SK-N-MC (cell line): ENCODE measurements at regions not wholly inside any gene's neighbourhood (a gene's known extent, or its start where the extent isn't known, plus 50 kb on each side); places are given as distances from the start of the nearest gene placed in this dataset.

ENCODE experiments used
- EZH2 ChIP-seq: fragments of 200-600 bp; sonication (generic); IDR thresholded peaks from one replicate; pipeline ENCODE4 v1.6.1; 2017; ENCODE audit warnings: antibody characterized with exemption
- POLR2AphosphoS5 ChIP-seq: IDR thresholded peaks from 2 replicates; pipeline ENCODE4 v1.6.1; 2012; ENCODE audit warnings: mild to moderate bottlenecking, low read depth, low read length, borderline replicate concordance

- TF ChIP-seq EZH2 (no peak), POLR2AphosphoS5 (no peak)
Measured at GRCh38 chr10:65017523-65017922, 1496.3 kb downstream of the REEP3 start.
